Ishikawa (cell line): ENCODE measurements at regions not wholly inside any gene's neighbourhood (a gene's known extent, or its start where the extent isn't known, plus 50 kb on each side); places are given as distances from the start of the nearest gene placed in this dataset.

Experiments
- CREB1 ChIP-seq: IDR thresholded peaks from 2 replicates; pipeline ENCODE4 v1.6.1; 2012; ENCODE audit warnings: low read depth
- EGR1 ChIP-seq: IDR thresholded peaks from 2 replicates; pipeline ENCODE4 v1.6.1; 2012
- EP300 ChIP-seq: IDR thresholded peaks from 2 replicates; pipeline ENCODE4 v1.6.1; 2012; ENCODE audit warnings: borderline replicate concordance
- FOXM1 ChIP-seq: IDR thresholded peaks from 2 replicates; pipeline ENCODE4 v1.6.1; 2012; ENCODE audit warnings: low read depth, borderline replicate concordance
- MAX ChIP-seq: IDR thresholded peaks from 2 replicates; pipeline ENCODE4 v1.6.1; 2012
- NFIC ChIP-seq: IDR thresholded peaks from 2 replicates; pipeline ENCODE4 v1.6.1; 2012
- RAD21 ChIP-seq: IDR thresholded peaks from 2 replicates; pipeline ENCODE4 v1.6.1; 2012; ENCODE audit warnings: low read depth
- REST ChIP-seq: IDR thresholded peaks from 2 replicates; pipeline ENCODE4 v1.6.1; 2012; ENCODE audit warnings: low read depth, mild to moderate bottlenecking
- TAF1 ChIP-seq: IDR thresholded peaks from 2 replicates; pipeline ENCODE4 v1.6.1; 2012; ENCODE audit warnings: low read depth, mild to moderate bottlenecking
- TEAD4 ChIP-seq: IDR thresholded peaks from 2 replicates; pipeline ENCODE4 v1.6.1; 2012
- USF1 ChIP-seq: IDR thresholded peaks from 2 replicates; pipeline ENCODE4 v1.6.1; 2012
- YY1 ChIP-seq: IDR thresholded peaks from 2 replicates; pipeline ENCODE4 v1.6.1; 2012; ENCODE audit warnings: low read depth

- TF ChIP-seq CREB1 (no peak), RAD21 (no peak), USF1 (no peak), FOXM1 (no peak), TEAD4 (no peak), EGR1 (no peak), TAF1 (no peak), YY1 (no peak), EP300 (no peak), MAX (no peak), NFIC (no peak), REST (no peak)
Measured at GRCh38 chr14:53567236-53567780, 389.3 kb downstream of the BMP4 start.
